ENCODE measurements at regions not wholly inside any gene's neighbourhood (a gene's known extent, or its start where the extent isn't known, plus 50 kb on each side); places are given as distances from the start of the nearest gene placed in this dataset.
"Not testable (repeated sequence)": the region's sequence is repeated elsewhere in the genome, so short reads cannot be mapped to it uniquely, and the experiment has no call there.

DNA sequence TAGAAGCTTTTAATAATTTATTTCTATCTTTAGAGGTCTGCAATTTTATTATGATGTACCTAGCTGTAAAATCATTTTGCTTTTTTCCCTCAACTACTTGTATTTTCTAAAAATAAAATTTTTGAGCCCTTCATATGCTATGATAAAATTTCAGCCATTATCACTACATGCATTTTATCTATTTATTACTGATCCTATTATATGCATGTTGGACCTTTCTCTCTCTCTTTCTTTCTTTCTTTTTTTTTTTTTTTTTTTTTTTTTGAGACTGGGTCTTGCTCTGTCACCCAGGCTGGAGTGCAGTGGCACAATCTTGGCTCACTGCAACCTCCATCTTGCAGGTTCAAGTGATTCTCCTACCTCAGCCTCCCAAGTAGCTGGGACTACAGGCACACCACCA, 440.1 kb upstream of the RORB start:
- peak; percentile 54 for DNase-seq (ENCODE audit: low spot score)
- not testable (repeated sequence) for H3K4me2 ChIP-seq; H3K27me3 Mint-ChIP-seq (ENCODE audit: insufficient read depth, low read depth, poor library complexity); ATAC-seq; H3F3A ChIP-seq (replicated peaks; ENCODE audit: low read depth); H3K4me1 Mint-ChIP-seq; H3K27ac ChIP-seq (ENCODE audit: low read depth); H3K4me3 Mint-ChIP-seq; H4K20me1 ChIP-seq (replicated peaks; ENCODE audit: insufficient read depth); H3K27ac Mint-ChIP-seq; H3K4me3 ChIP-seq; H3K27me3 ChIP-seq (ENCODE audit: insufficient read depth); H3K4me1 ChIP-seq (ENCODE audit: insufficient read depth); H3K79me2 ChIP-seq (replicated peaks; ENCODE audit: insufficient read depth); H2AFZ ChIP-seq; H3K9me2 ChIP-seq (ENCODE audit: insufficient read depth)
- H3K9me3 Mint-ChIP-seq, result peaks cover 32% of the 10 kb centered on the region
- 0 out of 2 replicates have a peak, but pooled peaks cover 16% of the 10 kb centered on the region for H3K36me3 ChIP-seq (ENCODE audit: insufficient read depth)
- peaks cover 44% of the 10 kb centered on the region for H3K36me3 Mint-ChIP-seq (ENCODE audit: low read depth)

DNA sequence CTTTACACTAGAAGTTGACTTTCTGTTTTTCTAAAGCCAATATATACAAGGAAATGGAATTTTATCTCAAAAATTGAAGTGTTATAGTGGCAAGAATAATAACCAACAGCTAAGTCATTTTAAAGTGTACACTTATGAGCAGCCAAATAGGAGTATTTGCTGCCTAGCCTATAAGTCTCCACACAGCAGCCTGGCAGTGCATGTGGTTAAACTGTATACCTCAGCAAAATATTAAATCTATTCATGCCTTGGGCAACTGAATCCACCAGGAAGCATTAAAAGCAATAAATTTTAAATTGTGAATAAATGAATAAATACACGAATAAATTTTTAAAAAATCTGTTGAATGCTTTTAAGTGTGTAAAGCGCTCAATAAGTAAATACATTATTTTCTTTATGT, 432.4 kb upstream of the RORB start:
- H3K27me3 ChIP-seq (ENCODE audit: insufficient read depth), result no peaks in the 10 kb centered on the region
- no peak overlapping the region for H3K4me3 ChIP-seq
- no peaks in the 10 kb centered on the region for H3K79me2 ChIP-seq (replicated peaks; ENCODE audit: insufficient read depth)
- H2AFZ ChIP-seq, result no peak overlapping the region
- no peaks in the 10 kb centered on the region for H3K4me1 Mint-ChIP-seq
- no peak overlapping the region for H3K27ac ChIP-seq (ENCODE audit: low read depth)
- H3K4me2 ChIP-seq, result no peak overlapping the region
- H3K36me3 ChIP-seq (ENCODE audit: insufficient read depth), result 0 out of 2 replicates have a peak, but pooled peaks cover 6% of the 10 kb centered on the region
- H3K9me3 Mint-ChIP-seq, result peaks cover 14% of the 10 kb centered on the region; the same call in 2 of the 3 replicates
- H3F3A ChIP-seq (replicated peaks; ENCODE audit: low read depth), result no peaks in the 10 kb centered on the region
- no peaks in the 10 kb centered on the region for H3K4me1 ChIP-seq (ENCODE audit: insufficient read depth)
- H3K27ac Mint-ChIP-seq, result no peak overlapping the region
- DNase-seq (ENCODE audit: low spot score), result no peak
- no peak for ATAC-seq
- peaks cover 32% of the 10 kb centered on the region; the same call in 2 of the 3 replicates for H3K36me3 Mint-ChIP-seq (ENCODE audit: low read depth)
- no peaks in the 10 kb centered on the region for H3K27me3 Mint-ChIP-seq (ENCODE audit: insufficient read depth, low read depth, poor library complexity)
- no peaks in the 10 kb centered on the region for H4K20me1 ChIP-seq (replicated peaks; ENCODE audit: insufficient read depth)
- no peaks in the 10 kb centered on the region for H3K9me2 ChIP-seq (ENCODE audit: insufficient read depth)
- no peak overlapping the region for H3K4me3 Mint-ChIP-seq
- no peak for TF ChIP-seq JUNB (IDR thresholded peaks at IDR 0.05; ENCODE audit: unreplicated experiment)
- no peak for TF ChIP-seq STAT1 (IDR thresholded peaks at IDR 0.05; ENCODE audit: unreplicated experiment)
- no peak for TF ChIP-seq POLR2AphosphoS5 (IDR thresholded peaks at IDR 0.05; ENCODE audit: low read depth)
- TF ChIP-seq, protein P1, sequence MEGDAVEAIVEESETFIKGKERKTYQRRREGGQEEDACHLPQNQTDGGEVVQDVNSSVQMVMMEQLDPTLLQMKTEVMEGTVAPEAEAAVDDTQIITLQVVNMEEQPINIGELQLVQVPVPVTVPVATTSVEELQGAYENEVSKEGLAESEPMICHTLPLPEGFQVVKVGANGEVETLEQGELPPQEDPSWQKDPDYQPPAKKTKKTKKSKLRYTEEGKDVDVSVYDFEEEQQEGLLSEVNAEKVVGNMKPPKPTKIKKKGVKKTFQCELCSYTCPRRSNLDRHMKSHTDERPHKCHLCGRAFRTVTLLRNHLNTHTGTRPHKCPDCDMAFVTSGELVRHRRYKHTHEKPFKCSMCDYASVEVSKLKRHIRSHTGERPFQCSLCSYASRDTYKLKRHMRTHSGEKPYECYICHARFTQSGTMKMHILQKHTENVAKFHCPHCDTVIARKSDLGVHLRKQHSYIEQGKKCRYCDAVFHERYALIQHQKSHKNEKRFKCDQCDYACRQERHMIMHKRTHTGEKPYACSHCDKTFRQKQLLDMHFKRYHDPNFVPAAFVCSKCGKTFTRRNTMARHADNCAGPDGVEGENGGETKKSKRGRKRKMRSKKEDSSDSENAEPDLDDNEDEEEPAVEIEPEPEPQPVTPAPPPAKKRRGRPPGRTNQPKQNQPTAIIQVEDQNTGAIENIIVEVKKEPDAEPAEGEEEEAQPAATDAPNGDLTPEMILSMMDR (conservative IDR thresholded peaks at IDR 0.05; ENCODE audit: low read depth in 2 of 2), result no peak
- no peak for TF ChIP-seq ZNF114 (CRISPR knock-in tag; IDR thresholded peaks at IDR 0.05)
- no peak for TF ChIP-seq NANOG (IDR thresholded peaks at IDR 0.05; ENCODE audit: borderline replicate concordance)
- TF ChIP-seq, protein P2, sequence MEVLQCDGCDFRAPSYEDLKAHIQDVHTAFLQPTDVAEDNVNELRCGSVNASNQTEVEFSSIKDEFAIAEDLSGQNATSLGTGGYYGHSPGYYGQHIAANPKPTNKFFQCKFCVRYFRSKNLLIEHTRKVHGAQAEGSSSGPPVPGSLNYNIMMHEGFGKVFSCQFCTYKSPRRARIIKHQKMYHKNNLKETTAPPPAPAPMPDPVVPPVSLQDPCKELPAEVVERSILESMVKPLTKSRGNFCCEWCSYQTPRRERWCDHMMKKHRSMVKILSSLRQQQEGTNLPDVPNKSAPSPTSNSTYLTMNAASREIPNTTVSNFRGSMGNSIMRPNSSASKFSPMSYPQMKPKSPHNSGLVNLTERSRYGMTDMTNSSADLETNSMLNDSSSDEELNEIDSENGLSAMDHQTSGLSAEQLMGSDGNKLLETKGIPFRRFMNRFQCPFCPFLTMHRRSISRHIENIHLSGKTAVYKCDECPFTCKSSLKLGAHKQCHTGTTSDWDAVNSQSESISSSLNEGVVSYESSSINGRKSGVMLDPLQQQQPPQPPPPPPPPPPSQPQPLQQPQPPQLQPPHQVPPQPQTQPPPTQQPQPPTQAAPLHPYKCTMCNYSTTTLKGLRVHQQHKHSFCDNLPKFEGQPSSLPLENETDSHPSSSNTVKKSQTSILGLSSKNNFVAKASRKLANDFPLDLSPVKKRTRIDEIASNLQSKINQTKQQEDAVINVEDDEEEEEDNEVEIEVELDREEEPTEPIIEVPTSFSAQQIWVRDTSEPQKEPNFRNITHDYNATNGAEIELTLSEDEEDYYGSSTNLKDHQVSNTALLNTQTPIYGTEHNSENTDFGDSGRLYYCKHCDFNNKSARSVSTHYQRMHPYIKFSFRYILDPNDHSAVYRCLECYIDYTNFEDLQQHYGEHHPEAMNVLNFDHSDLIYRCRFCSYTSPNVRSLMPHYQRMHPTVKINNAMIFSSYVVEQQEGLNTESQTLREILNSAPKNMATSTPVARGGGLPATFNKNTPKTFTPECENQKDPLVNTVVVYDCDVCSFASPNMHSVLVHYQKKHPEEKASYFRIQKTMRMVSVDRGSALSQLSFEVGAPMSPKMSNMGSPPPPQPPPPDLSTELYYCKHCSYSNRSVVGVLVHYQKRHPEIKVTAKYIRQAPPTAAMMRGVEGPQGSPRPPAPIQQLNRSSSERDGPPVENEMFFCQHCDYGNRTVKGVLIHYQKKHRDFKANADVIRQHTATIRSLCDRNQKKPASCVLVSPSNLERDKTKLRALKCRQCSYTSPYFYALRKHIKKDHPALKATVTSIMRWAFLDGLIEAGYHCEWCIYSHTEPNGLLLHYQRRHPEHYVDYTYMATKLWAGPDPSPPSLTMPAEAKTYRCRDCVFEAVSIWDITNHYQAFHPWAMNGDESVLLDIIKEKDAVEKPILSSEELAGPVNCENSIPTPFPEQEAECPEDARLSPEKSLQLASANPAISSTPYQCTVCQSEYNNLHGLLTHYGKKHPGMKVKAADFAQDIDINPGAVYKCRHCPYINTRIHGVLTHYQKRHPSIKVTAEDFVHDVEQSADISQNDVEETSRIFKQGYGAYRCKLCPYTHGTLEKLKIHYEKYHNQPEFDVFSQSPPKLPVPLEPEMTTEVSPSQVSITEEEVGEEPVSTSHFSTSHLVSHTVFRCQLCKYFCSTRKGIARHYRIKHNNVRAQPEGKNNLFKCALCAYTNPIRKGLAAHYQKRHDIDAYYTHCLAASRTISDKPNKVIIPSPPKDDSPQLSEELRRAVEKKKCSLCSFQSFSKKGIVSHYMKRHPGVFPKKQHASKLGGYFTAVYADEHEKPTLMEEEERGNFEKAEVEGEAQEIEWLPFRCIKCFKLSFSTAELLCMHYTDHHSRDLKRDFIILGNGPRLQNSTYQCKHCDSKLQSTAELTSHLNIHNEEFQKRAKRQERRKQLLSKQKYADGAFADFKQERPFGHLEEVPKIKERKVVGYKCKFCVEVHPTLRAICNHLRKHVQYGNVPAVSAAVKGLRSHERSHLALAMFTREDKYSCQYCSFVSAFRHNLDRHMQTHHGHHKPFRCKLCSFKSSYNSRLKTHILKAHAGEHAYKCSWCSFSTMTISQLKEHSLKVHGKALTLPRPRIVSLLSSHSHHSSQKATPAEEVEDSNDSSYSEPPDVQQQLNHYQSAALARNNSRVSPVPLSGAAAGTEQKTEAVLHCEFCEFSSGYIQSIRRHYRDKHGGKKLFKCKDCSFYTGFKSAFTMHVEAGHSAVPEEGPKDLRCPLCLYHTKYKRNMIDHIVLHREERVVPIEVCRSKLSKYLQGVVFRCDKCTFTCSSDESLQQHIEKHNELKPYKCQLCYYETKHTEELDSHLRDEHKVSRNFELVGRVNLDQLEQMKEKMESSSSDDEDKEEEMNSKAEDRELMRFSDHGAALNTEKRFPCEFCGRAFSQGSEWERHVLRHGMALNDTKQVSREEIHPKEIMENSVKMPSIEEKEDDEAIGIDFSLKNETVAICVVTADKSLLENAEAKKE (CRISPR knock-in tag; IDR thresholded peaks at IDR 0.05), result no peak
- TF ChIP-seq CREB1 (CRISPR knock-in tag; IDR thresholded peaks at IDR 0.05; ENCODE audit: low read depth), result no peak
- no peak for TF ChIP-seq ZNF331 (CRISPR knock-in tag; IDR thresholded peaks at IDR 0.05; ENCODE audit: low read depth)
- TF ChIP-seq, protein P3, sequence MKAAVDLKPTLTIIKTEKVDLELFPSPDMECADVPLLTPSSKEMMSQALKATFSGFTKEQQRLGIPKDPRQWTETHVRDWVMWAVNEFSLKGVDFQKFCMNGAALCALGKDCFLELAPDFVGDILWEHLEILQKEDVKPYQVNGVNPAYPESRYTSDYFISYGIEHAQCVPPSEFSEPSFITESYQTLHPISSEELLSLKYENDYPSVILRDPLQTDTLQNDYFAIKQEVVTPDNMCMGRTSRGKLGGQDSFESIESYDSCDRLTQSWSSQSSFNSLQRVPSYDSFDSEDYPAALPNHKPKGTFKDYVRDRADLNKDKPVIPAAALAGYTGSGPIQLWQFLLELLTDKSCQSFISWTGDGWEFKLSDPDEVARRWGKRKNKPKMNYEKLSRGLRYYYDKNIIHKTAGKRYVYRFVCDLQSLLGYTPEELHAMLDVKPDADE (IDR thresholded peaks at IDR 0.05), result no peak
- TF ChIP-seq EZH2phosphoT487 (IDR thresholded peaks at IDR 0.05; ENCODE audit: unreplicated experiment), result no peak
